ENCODE measurements at regions not wholly inside any gene's neighbourhood (a gene's known extent, or its start where the extent isn't known, plus 50 kb on each side); places are given as distances from the start of the nearest gene placed in this dataset.

- TF ChIP-seq ZBTB49 (CRISPR knock-in tag; IDR thresholded peaks at IDR 0.05; ENCODE audit: borderline replicate concordance) (no peak), SALL2 (CRISPR knock-in tag; IDR thresholded peaks at IDR 0.05) (peak; percentile 95; the same call in 1 of the 2 replicates), MTF2 (CRISPR knock-in tag; IDR thresholded peaks at IDR 0.05; ENCODE audit: borderline replicate concordance) (no peak), ATF7-NPFF (CRISPR knock-in tag; IDR thresholded peaks at IDR 0.05; ENCODE audit: low read depth) (0 out of 2 replicates have a peak, but pooled peaks have one; percentile 81), CENPX (CRISPR knock-in tag; IDR thresholded peaks at IDR 0.05) (no peak), ZNF383 (CRISPR knock-in tag; IDR thresholded peaks at IDR 0.05; ENCODE audit: borderline replicate concordance) (peak; percentile 74; the same call in 1 of the 2 replicates), ZNF256 (CRISPR knock-in tag; conservative IDR thresholded peaks at IDR 0.05) (peak; percentile 91; the same call in 1 of the 2 replicates), KLF15 (CRISPR knock-in tag; IDR thresholded peaks at IDR 0.05; ENCODE audit: borderline replicate concordance) (0 out of 2 replicates have a peak, but pooled peaks have one; percentile 60), RARA (CRISPR knock-in tag; IDR thresholded peaks at IDR 0.05) (peak; percentile 94), ZFP41 (CRISPR knock-in tag; IDR thresholded peaks at IDR 0.05; ENCODE audit: borderline replicate concordance) (peak; percentile 70; the same call in 1 of the 2 replicates), REL (CRISPR knock-in tag; conservative IDR thresholded peaks at IDR 0.05) (0 out of 2 replicates have a peak, but pooled peaks have one; percentile 32), MTA1 (CRISPR knock-in tag; IDR thresholded peaks at IDR 0.05; ENCODE audit: borderline replicate concordance) (peak; percentile 98), RERE (CRISPR knock-in tag; IDR thresholded peaks at IDR 0.05; ENCODE audit: low read depth) (peak; percentile 97), CENPT (CRISPR knock-in tag; IDR thresholded peaks at IDR 0.05; ENCODE audit: low read depth) (no peak), DMTF1 (CRISPR knock-in tag; IDR thresholded peaks at IDR 0.05) (0 out of 2 replicates have a peak, but pooled peaks have one; percentile 46), ZNF562 (CRISPR knock-in tag; IDR thresholded peaks at IDR 0.05; ENCODE audit: borderline replicate concordance) (no peak), ZNF564 (CRISPR knock-in tag; IDR thresholded peaks at IDR 0.05) (peak; percentile 41; the same call in 1 of the 2 replicates), ZSCAN9 (CRISPR knock-in tag; IDR thresholded peaks at IDR 0.05; ENCODE audit: borderline replicate concordance) (peak; percentile 90)
These were observed 190.2 kb upstream of the GSE1 start (continued) for GRCh38 chr16:85422632-85423550.
